A549 (cell line): ENCODE measurements at regions not wholly inside any gene's neighbourhood (a gene's known extent, or its start where the extent isn't known, plus 50 kb on each side); places are given as distances from the start of the nearest gene placed in this dataset.

Experiments
- BHLHE40 ChIP-seq: IDR thresholded peaks from 2 replicates; pipeline ENCODE4 v1.6.1; 2012; ENCODE audit warnings: low read depth, low read length, inconsistent platforms
- CEBPB ChIP-seq, 2 experiments: fragments of >200 bp in 1 of 2; sonication (Bioruptor Twin) in 1 of 2; formaldehyde crosslinking in 1 of 2; IDR thresholded peaks; 2 replicates each; pipeline ENCODE4 v1.6.1; 2012 to 2016
- CTCF ChIP-seq: fragments of >200 bp; sonication (Bioruptor Twin); formaldehyde crosslinking; IDR thresholded peaks from 3 replicates; pipeline ENCODE4 v1.5.1; 2016
- EP300 ChIP-seq, 2 experiments: fragments of >200 bp; sonication (Bioruptor Twin); formaldehyde crosslinking; IDR thresholded peaks; 2 replicates in 1 of 2; 3 replicates in 1 of 2; pipeline ENCODE4 v1.6.1; 2016 to 2017
- MAFK ChIP-seq: fragments of 450-650 bp; IDR thresholded peaks from 2 replicates; pipeline ENCODE4 v1.6.1; 2014; ENCODE audit not compliant: partially characterized antibody
- PBX3 ChIP-seq: IDR thresholded peaks from 2 replicates; pipeline ENCODE4 v1.6.1; 2012
- RFX5 ChIP-seq: fragments of 450-650 bp; IDR thresholded peaks from 2 replicates; pipeline ENCODE4 v1.7.1; 2014; ENCODE audit warnings: antibody characterized with exemption, mild to moderate bottlenecking, moderate library complexity
- SMC3 ChIP-seq: fragments of >200 bp; sonication (Bioruptor Twin); formaldehyde crosslinking; IDR thresholded peaks from 3 replicates; pipeline ENCODE4 v1.6.1; 2018; ENCODE audit warnings: inconsistent platforms
- ZC3H11A ChIP-seq: fragments of 450-650 bp; IDR thresholded peaks from 2 replicates; pipeline ENCODE4 v1.6.1; 2014; ENCODE audit warnings: antibody characterized with exemption, mild to moderate bottlenecking
- ZFP36 ChIP-seq: fragments of 450-650 bp; IDR thresholded peaks from 2 replicates; pipeline ENCODE4 v1.6.1; 2014; ENCODE audit warnings: borderline replicate concordance; ENCODE audit not compliant: partially characterized antibody
- TF ChIP-seq, protein P1 (sequence below): fragments of 200-600 bp; sonication (generic); IDR thresholded peaks from 2 replicates; pipeline ENCODE4 v1.6.1; 2016; ENCODE audit warnings: antibody characterized with exemption, mild to moderate bottlenecking, moderate library complexity
- TF ChIP-seq, protein P2 (sequence below): fragments of 450-650 bp; IDR thresholded peaks from 2 replicates; pipeline ENCODE4 v1.6.1; 2014; ENCODE audit warnings: antibody characterized with exemption

DNA sequence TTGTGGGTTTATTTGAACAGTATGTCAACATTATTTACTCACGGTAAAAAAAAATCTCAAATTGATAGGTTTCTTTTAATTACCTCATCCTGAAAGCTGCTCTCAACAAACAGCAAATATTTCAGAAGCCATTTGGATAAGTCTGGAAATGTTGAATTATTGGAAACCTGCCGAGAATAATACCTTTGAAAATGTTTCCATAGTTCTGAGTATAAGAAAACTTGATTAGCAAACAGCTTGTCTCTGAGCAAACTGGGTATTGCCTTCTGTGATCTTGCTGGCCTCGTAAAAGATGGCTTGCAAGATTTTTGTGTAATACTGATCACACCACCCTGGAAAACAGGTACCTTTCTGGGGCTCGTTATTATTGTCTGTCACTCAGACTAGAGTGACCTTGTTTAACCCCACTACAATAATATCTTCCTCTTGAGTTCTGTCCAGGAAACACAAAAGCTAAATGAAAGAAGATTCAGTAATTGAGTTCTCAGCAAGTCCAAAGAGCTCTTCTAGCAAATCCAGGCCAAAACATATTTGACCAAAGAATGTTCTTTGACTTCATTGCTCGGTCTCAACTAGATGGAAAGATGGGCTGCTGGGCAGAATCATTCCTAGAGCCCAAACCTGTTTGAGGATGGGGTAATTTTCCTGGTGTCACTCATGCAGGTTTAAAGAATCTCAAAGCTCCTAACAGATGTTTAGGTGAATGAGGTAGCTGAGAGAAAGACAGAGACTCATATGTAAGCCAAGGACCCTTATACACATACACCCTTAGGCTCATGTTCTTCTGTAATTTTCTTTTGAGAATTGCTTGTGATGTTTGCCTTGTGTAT, 255.6 kb upstream of the JADE1 start:
- TF ChIP-seq CTCF (no peak), RFX5 (no peak), ZFP36 (no peak), ZC3H11A (no peak), SMC3 (no peak), PBX3 (no peak), CEBPB (IDR thresholded peaks at IDR 0.05) (peak in 1 of 2 experiments; percentile 50; a peak in 1 of 4 replicates), MAFK (no peak), BHLHE40 (no peak), EP300 (IDR thresholded peaks at IDR 0.05) (peak in 1 of 2 experiments; percentile 79; a peak in 2 of 5 replicates)
- TF ChIP-seq, protein P1, sequence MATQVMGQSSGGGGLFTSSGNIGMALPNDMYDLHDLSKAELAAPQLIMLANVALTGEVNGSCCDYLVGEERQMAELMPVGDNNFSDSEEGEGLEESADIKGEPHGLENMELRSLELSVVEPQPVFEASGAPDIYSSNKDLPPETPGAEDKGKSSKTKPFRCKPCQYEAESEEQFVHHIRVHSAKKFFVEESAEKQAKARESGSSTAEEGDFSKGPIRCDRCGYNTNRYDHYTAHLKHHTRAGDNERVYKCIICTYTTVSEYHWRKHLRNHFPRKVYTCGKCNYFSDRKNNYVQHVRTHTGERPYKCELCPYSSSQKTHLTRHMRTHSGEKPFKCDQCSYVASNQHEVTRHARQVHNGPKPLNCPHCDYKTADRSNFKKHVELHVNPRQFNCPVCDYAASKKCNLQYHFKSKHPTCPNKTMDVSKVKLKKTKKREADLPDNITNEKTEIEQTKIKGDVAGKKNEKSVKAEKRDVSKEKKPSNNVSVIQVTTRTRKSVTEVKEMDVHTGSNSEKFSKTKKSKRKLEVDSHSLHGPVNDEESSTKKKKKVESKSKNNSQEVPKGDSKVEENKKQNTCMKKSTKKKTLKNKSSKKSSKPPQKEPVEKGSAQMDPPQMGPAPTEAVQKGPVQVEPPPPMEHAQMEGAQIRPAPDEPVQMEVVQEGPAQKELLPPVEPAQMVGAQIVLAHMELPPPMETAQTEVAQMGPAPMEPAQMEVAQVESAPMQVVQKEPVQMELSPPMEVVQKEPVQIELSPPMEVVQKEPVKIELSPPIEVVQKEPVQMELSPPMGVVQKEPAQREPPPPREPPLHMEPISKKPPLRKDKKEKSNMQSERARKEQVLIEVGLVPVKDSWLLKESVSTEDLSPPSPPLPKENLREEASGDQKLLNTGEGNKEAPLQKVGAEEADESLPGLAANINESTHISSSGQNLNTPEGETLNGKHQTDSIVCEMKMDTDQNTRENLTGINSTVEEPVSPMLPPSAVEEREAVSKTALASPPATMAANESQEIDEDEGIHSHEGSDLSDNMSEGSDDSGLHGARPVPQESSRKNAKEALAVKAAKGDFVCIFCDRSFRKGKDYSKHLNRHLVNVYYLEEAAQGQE = no peak
- TF ChIP-seq, protein P2, sequence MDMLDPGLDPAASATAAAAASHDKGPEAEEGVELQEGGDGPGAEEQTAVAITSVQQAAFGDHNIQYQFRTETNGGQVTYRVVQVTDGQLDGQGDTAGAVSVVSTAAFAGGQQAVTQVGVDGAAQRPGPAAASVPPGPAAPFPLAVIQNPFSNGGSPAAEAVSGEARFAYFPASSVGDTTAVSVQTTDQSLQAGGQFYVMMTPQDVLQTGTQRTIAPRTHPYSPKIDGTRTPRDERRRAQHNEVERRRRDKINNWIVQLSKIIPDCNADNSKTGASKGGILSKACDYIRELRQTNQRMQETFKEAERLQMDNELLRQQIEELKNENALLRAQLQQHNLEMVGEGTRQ = no peak
